Panc1 (cell line): ENCODE measurements at regions not wholly inside any gene's neighbourhood (a gene's known extent, or its start where the extent isn't known, plus 50 kb on each side); places are given as distances from the start of the nearest gene placed in this dataset.
"Not testable (repeated sequence)": the region's sequence is repeated elsewhere in the genome, so short reads cannot be mapped to it uniquely, and the experiment has no call there.

ENCODE experiments used
- ATAC-seq: fragments of 200-7000 bp; cut with Tn5 transposase; 2 replicates; pipeline ENCODE4 v1.9.1; 2020; ENCODE audit warnings: mild to moderate bottlenecking, moderate library complexity
- BruUV-seq: library from RNA; stranded (reverse); fragments of 400-500 nt; replicated peaks from 2 replicates; lab custom pipeline; 2021; lab: Mats Ljungman, UMichigan
- CTCF ChIA-PET: fragments of 300-600 bp; sonication (Branson Sonifier 250); formaldehyde crosslinking; loops from one replicate; lab custom pipeline; 2022; ENCODE audit warnings: antibody characterized with exemption; lab: Charles Lee
- POLR2A ChIA-PET: fragments of 300-600 bp; sonication (Branson Sonifier 250); formaldehyde crosslinking; loops from one replicate; lab custom pipeline; 2022; ENCODE audit warnings: antibody characterized with exemption; lab: Charles Lee
- DNase-seq: peaks from one replicate; pipeline ENCODE4 v3.0.0-alpha.2; 2010; ENCODE audit warnings: low read depth, low spot score
- H3K27ac ChIP-seq: 2 replicates; pipeline ENCODE4 v1.5.1; 2011; ENCODE audit warnings: mild to moderate bottlenecking, low read length, inconsistent platforms
- H3K27me3 ChIP-seq: fragments of 200-500 bp; sonication (Bioruptor generic); 2 replicates; pipeline ENCODE4 v1.6.0; 2014; ENCODE audit warnings: low read length, inconsistent platforms; ENCODE audit not compliant: control insufficient read depth, insufficient read depth
- H3K36me3 ChIP-seq: fragments of 200-500 bp; sonication (Bioruptor generic); 2 replicates; pipeline ENCODE4 v1.5.1; 2014; ENCODE audit warnings: inconsistent platforms, mild to moderate bottlenecking, low read length, moderate library complexity; ENCODE audit not compliant: control insufficient read depth, insufficient read depth
- H3K4me1 ChIP-seq: 2 replicates; pipeline ENCODE4 v1.5.1; 2011; ENCODE audit warnings: inconsistent platforms, mild to moderate bottlenecking, low read length, moderate library complexity; ENCODE audit not compliant: control insufficient read depth, insufficient read depth
- H3K4me3 ChIP-seq, 2 experiments: 2 replicates each; pipeline ENCODE4 v1.5.1; 2011 to 2012; ENCODE audit warnings: low read depth in 2 of 2, low read length in 2 of 2, mild to moderate bottlenecking in 2 of 2, inconsistent platforms in 1 of 2, moderate library complexity in 1 of 2
- H3K9me3 ChIP-seq: fragments of 200-500 bp; sonication (Bioruptor generic); 2 replicates; pipeline ENCODE4 v1.5.1; 2014; ENCODE audit warnings: low read depth, mild to moderate bottlenecking, inconsistent platforms, low read length, moderate library complexity; ENCODE audit not compliant: control insufficient read depth, insufficient read depth
- REST ChIP-seq, 2 experiments: IDR thresholded peaks; 2 replicates each; pipeline ENCODE4 v1.6.1; 2011 to 2012; ENCODE audit warnings: low read depth in 2 of 2, control low read depth in 1 of 2, low read length in 1 of 2, mild to moderate bottlenecking in 1 of 2, moderate library complexity in 1 of 2; ENCODE audit not compliant: insufficient read depth in 1 of 2
- SIN3A ChIP-seq: IDR thresholded peaks from 2 replicates; pipeline ENCODE4 v1.6.1; 2012; ENCODE audit warnings: low read depth, mild to moderate bottlenecking, low read length, moderate library complexity, borderline replicate concordance; ENCODE audit not compliant: insufficient read depth
- in situ Hi-C: cut with HindIII; loops from 2 replicates; pipeline ENCODE4 v1.10.0; 2016; ENCODE audit warnings: low sequenced_read_pairs, low pct_unique_long_range_greater_than_20kb
- intact Hi-C: fragments of 100-400 bp; cut with micrococcal nuclease; formaldehyde crosslinking; loops from one replicate; pipeline ENCODE4 v1.10.0; 2022; ENCODE audit not compliant: unreplicated experiment
- TF ChIP-seq, protein P1 (sequence below): fragments of 450-650 bp; IDR thresholded peaks from 2 replicates; pipeline ENCODE4 v1.5.1; 2017; ENCODE audit warnings: mild to moderate bottlenecking

DNA sequence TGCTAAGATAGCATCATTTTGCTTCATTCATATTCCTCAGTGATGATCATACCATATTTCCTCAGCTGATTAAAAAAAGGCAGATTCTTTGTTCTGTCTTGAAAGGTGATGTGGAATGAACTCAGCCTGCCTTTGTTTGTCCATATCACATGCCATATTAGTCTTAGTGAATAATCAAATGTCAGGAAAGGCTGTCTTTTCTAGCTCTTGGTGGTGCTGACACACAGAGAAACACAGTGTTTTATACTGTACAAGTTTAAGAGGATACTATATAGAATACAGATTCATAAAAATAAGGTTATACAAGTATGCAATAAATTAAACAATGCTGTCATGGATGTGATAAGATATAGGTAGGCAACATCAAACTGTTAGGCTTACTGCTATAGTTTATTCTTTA is 97.1 kb upstream of the FAM98A start:
- in situ Hi-C loops (no loop called here), intact Hi-C loops (no loop called here)
- H3K27ac ChIP-seq, result no peak overlapping the region
- DNase-seq (no peak), ATAC-seq (no peak)
- H3K27me3 ChIP-seq, result no peaks in the 10 kb centered on the region
- no peak for TF ChIP-seq REST (IDR thresholded peaks at IDR 0.05; ENCODE audit: insufficient read depth in 1 of 2, low read depth in 2 of 2, low read length in 1 of 2)
- ChIA-PET POLR2A (no interaction called here), CTCF (no interaction called here)
- H3K4me3 ChIP-seq, result no peak overlapping the region
- H3K4me1 ChIP-seq, result no peaks in the 10 kb centered on the region
- H3K36me3 ChIP-seq, result no peaks in the 10 kb centered on the region
- H3K9me3 ChIP-seq, result no peaks in the 10 kb centered on the region
- BruUV-seq, result no TSS peak

- TF ChIP-seq, protein P1, sequence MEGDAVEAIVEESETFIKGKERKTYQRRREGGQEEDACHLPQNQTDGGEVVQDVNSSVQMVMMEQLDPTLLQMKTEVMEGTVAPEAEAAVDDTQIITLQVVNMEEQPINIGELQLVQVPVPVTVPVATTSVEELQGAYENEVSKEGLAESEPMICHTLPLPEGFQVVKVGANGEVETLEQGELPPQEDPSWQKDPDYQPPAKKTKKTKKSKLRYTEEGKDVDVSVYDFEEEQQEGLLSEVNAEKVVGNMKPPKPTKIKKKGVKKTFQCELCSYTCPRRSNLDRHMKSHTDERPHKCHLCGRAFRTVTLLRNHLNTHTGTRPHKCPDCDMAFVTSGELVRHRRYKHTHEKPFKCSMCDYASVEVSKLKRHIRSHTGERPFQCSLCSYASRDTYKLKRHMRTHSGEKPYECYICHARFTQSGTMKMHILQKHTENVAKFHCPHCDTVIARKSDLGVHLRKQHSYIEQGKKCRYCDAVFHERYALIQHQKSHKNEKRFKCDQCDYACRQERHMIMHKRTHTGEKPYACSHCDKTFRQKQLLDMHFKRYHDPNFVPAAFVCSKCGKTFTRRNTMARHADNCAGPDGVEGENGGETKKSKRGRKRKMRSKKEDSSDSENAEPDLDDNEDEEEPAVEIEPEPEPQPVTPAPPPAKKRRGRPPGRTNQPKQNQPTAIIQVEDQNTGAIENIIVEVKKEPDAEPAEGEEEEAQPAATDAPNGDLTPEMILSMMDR, result no peak
- no peak for TF ChIP-seq SIN3A
- in situ Hi-C loops (no loop called here), intact Hi-C loops (no loop called here)
- H3K36me3 ChIP-seq, result no peaks in the 10 kb centered on the region
- no peak overlapping the region for H3K27ac ChIP-seq
- ATAC-seq (no peak), DNase-seq (no peak)
- no peak overlapping the region for H3K4me3 ChIP-seq
- H3K9me3 ChIP-seq, result no peaks in the 10 kb centered on the region
- H3K27me3 ChIP-seq, result no peaks in the 10 kb centered on the region
- CTCF ChIA-PET, result no interaction called here
- POLR2A ChIA-PET, result no interaction called here
- no TSS peak for BruUV-seq
- H3K4me1 ChIP-seq, result no peaks in the 10 kb centered on the region
Observed at GRCh38 chr2:33694904-33695303, 95.8 kb upstream of the FAM98A start.

GRCh38 chr2:33690686-33691085 is 91.6 kb upstream of the FAM98A start:
- H3K27ac ChIP-seq, H3K27me3 ChIP-seq, H3K4me3 ChIP-seq, BruUV-seq, H3K4me1 ChIP-seq, POLR2A ChIA-PET, in situ Hi-C loops, ATAC-seq, H3K36me3 ChIP-seq, H3K9me3 ChIP-seq, intact Hi-C loops, CTCF ChIA-PET, DNase-seq: not testable (repeated sequence)
